ENCODE measurements at regions not wholly inside any gene's neighbourhood (a gene's known extent, or its start where the extent isn't known, plus 50 kb on each side); places are given as distances from the start of the nearest gene placed in this dataset.

DNA sequence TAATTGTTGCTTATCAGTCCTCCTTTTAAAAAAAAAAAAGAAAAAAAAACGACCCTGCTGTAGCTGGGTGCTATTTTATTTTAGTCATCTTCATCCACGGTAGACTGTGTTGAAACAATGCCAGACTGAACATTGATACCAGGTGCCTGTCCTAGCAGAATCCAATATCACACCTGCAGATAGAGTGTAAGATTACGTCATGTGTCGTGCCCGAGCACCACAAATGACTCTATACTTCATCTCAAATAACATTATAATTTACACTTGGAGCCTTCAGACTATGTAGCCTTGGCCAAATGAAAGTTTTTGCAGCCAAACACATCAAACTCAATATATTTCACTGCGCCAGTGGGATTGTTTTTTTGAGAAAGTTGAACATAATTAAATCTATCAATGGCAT lies 410.6 kb downstream of the FGF9 start:
- TF ChIP-seq POLR2A (IDR thresholded peaks at IDR 0.05) (no peak), CTCF (IDR thresholded peaks at IDR 0.05) (no peak)
